HG02763 (cell line): ENCODE measurements at regions not wholly inside any gene's neighbourhood (a gene's known extent, or its start where the extent isn't known, plus 50 kb on each side); places are given as distances from the start of the nearest gene placed in this dataset.
"Not testable (repeated sequence)": the region's sequence is repeated elsewhere in the genome, so short reads cannot be mapped to it uniquely, and the experiment has no call there.

Experiments used
- ATAC-seq: cut with Tn5 transposase; IDR thresholded peaks from one replicate; pipeline ENCODE4 v1.9.1; 2021; ENCODE audit warnings: mild to moderate bottlenecking, moderate library complexity; ENCODE audit not compliant: unreplicated experiment

GRCh38 chr4:170465429-170465828 lies 375.7 kb upstream of the AADAT start:
- no peak for ATAC-seq

GRCh38 chr4:170464614-170465197 lies 374.9 kb upstream of the AADAT start:
- ATAC-seq: no peak

- ATAC-seq: no peak
Measured at GRCh38 chr4:170446782-170447181, 357.0 kb upstream of the AADAT start.

DNA sequence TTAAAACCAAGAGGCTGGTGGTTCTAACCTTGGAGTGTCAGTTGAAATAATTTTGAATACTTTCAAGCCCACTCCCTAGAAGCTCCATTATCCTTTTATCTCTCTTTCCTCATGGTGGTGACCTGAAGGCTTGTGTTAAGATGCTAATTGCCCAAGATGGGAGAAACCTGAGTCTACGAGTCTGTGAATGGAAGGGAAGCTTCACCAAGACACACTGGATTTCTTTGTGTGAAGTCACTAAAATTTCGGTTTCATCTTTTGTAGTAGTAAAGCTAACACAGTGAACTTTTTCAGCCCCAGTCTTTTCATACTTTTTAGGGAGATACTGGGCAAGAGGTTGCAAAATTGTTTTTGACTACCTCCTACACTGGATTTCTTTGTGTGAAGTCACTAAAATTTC lies 351.4 kb upstream of the AADAT start:
- not testable (repeated sequence) for ATAC-seq

DNA sequence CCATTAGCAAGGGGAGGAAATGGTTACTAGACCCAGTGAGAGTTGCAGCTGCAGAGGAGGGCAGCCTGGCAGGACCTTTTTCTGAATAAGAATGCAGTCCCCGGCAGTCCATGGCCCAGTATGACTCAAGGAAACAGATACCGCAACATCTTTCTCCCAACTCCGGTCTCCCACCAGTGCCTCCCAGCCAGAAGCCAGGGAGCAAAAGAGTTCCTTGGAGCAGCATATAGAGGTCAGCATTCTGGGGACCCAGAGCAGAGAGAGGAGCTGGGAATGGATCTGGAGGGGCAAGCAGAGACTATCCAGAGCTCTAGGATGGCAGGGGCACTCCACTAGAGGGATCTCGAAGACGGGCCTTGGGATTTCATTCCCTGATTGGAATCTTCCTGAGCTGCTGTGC lies 339.2 kb upstream of the AADAT start:
- no peak for ATAC-seq

DNA sequence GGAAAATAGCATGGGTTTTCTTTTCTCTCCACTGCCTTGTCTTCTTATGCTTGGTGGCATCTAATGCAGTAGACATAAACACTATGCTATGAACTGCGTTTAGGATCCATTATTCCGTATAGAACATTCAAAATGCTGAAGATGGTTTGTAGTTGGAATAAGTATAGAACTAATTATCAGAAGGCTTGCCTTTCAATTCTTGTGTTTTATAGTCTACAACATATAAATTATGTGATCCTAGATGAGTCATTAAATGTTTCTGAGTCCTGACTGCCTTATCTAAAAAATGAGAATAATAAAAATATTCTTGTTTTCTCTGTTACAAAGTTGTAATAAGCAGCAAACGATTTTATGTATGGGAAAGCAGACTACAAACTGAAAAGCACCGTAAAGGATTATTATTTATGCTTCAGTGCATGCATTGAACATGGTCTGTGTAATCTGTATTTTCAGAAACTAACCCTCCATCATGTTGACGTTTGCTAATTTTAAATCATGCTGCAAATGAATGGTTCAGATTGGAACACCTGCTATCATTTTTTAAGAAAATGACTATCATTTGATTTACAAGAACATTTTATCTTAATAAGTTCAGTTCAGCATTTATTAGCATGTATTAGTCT lies 335.9 kb upstream of the AADAT start:
- ATAC-seq: no peak

DNA sequence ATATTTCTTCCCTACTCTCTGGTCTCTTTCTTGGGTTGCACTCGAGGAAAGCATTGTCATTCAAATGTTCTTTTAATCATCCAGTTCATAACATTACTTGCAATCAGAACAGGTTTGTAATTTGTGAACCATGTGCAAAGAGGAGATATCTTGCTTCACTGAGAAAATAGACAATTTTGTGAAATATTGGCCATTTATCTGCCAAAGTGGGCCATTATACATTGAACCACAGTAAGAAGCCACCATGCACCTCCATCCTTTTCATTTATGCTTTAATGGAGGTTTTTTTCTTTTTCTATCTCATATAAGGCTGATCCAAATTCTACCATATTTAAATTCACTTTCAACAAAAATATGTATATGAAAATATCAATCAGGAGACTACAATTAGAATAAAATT lies 335.3 kb upstream of the AADAT start:
- ATAC-seq: no peak

- ATAC-seq: no peak
Measured at GRCh38 chr4:170423137-170423536, 333.4 kb upstream of the AADAT start.

GRCh38 chr4:170420255-170420693 lies 330.5 kb upstream of the AADAT start:
- ATAC-seq: peak; percentile 98

- no peak for ATAC-seq
Measured at GRCh38 chr4:170414961-170415360, 325.2 kb upstream of the AADAT start.

DNA sequence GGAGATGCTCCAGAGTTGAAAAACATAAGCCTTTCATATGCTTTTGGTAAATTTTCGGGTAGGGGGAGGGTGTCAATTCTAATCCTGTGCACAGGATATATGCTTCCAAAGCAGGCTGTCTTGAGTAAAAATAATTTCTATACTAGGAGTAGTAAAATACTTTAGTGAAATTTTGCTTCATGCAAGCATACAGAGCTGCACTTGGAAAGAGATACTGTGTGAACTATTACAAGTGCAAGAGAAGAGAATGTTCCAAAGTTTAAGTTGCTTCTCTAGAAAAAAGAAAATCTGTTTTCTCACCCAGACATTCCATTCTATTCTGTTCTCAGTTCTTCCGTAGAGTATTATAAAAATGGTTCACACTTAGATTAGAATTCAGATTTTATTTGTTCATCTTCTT lies 324.6 kb upstream of the AADAT start:
- ATAC-seq: no peak

DNA sequence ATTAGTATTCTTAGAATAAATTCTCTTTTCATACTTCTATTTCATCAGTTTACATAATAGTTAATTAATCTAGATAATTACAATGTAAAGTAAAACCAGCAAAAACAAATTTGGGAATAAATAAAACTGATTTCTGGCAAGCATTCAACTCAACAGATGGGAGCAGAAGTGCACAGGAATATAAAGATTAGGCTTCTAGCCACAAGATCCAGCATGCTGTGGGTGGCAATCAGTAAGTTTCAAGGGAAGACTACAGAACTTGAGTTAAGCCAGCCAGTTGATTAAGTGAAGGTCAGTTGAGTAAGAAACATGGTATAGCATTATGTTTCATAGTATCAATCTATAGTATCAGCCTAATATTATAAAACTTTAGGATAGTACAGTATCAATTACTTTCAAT lies 324.2 kb upstream of the AADAT start:
- no peak for ATAC-seq

DNA sequence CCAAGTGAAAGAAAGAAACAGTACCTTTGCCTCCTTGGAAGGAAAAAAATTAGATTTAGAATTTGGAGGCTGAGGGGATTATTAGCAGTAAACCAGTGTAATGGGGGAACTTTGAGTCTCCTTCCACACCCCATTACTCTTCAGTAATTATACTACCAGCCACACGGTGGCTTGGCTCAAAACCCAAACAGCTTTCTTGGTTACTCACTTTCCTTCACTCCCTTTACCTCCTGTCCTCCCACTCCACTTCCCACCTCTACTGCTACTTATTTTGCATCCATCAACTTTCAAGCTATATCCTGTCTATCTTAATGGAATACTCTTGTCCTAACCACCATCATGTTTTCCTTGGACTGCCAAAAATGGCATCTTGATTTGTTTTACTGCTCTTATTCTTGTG lies 310.6 kb upstream of the AADAT start:
- no peak for ATAC-seq

DNA sequence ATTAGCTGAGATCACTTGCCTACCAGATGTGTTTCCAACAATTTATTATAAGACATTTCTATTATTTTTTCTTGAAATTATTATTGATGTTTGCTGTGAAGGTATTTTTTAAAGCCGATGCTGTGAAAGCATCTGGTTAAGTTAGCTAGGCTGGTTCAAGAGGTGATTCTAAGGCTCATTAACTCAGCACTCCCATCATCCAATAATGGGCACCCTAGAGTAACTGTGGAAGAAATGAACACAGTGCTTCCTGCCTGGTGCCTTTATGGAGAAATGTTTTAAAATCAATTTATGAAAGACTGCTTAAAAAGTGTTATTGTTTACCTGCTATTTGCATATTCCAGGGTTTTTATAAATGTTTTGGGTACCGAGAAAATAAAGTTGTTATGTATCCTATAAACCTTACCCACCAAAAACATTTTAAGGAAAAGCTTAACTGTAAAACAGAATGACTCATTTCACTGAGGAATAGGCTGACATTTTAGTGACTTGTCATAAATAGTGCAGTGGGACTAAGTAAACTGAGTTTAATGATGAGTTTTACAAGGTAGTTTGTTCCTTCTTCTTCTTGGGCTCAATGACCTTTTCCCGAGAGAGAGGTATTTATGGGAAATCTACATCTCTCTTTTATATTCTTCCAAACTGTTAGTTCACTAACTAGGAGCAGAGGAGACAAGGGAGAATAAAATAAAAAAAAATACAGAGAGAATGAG lies 310.0 kb upstream of the AADAT start:
- ATAC-seq: no peak

DNA sequence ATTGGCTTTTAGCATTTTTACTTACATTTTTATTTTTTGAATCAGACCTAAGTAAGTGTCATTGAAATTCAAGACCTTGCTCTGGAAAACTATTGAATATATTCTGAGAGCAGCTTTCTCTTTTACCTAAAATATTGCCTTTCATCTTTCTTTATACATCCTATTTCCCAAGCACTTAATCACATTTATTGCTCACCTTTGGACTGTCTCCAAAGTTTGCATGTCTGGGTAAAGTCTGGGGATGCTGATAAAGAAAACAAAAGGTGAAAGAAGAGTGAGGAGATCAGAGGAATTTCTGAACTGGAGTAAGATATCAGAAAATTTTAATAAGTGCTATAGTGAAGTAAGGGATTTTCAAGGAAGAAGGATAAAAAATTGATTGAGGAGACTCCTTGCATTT lies 308.5 kb upstream of the AADAT start:
- ATAC-seq: no peak

- no peak for ATAC-seq
Measured at GRCh38 chr4:170395773-170396172, 306.0 kb upstream of the AADAT start.

GRCh38 chr4:170391066-170391740 lies 301.4 kb upstream of the AADAT start:
- no peak for ATAC-seq

DNA sequence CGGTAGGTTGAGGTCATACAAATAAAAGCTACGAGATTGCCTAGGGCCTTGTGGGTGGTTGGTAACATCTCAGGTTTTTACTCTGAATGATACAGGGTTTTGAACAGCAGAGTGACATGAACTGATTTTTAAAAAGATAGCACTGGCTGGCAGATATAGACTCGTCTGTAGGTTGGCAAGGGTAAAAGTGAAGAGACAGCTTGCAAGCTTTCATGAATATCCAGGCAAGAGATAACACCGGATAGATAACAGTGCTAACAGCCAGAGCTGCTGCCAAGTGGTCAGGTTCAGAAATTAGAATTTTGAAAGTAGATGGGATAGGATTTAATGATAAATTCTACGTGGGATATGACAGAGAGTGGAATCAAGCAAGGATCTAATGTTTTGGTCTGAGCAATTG lies 299.7 kb upstream of the AADAT start:
- no peak for ATAC-seq

GRCh38 chr4:170388255-170388654 lies 298.5 kb upstream of the AADAT start:
- ATAC-seq: no peak

- ATAC-seq: no peak
Measured at GRCh38 chr4:170386971-170387370, 297.2 kb upstream of the AADAT start.

DNA sequence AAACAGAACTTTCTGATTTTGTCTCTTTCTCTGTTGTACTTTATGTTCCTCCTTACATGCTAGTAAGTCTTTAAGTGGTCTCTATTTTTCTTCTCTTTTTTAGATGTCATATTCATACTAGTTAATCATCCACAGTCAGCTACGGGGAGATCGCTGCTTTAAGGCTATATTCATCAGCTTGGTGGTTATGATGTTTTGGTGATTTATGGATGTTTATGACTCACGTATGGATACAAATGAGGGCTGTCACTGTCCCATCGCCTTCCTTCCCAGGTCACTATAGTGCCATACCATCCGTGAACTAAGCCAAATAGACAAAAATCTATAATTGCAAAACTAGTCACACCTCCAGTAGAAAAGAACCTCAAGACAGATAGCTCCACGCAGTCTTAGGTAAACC lies 296.8 kb upstream of the AADAT start:
- ATAC-seq: no peak

DNA sequence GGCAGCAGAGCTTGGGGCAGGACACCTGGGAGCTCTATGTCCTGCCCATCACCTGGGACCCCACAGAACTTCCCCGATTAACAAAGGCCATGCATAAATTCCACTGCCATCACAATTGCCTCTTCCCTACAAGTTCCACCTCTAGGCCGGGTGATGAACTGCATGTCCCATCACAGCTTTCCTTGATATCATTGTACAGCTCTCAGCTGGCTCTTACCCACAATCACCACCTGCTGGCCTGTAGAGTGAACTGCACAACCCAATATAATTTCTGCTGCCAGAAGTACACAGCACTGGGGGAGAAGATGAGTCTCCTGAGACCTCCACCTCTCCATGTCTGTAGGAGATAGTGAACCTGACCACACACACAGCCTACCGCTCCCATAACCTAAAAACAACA lies 285.0 kb upstream of the AADAT start:
- ATAC-seq: peak; percentile 96
